Heart left ventricle (tissue), 16 donors: ENCODE measurements at regions not wholly inside any gene's neighbourhood (a gene's known extent, or its start where the extent isn't known, plus 50 kb on each side); places are given as distances from the start of the nearest gene placed in this dataset.

Experiments used
- ATAC-seq, 4 donors: fragments of 200-7000 bp; cut with Tn5 transposase; one replicate each; pipeline ENCODE4 v1.9.1; 2020 to 2022; ENCODE audit warnings: moderate library complexity in 4 of 4, mild to moderate bottlenecking in 3 of 4, moderate number of reproducible peaks in 1 of 4
- DNase-seq, 5 donors: peaks; one replicate each; pipeline ENCODE4 v3.0.0-alpha.2; 2020
- H3K27ac ChIP-seq, 12 donors: fragments of 200-600 bp; sonication (generic) in 4 of 12; one replicate each; pipeline versions ENCODE4 v1.5.0 to v1.8.0; 2016 to 2022; ENCODE audit warnings: mild to moderate bottlenecking in 2 of 12
- H3K27me3 ChIP-seq, 9 donors: fragments of 200-600 bp; sonication (generic) in 2 of 9; one replicate each; pipeline versions ENCODE4 v1.5.1 to v1.8.0; 2016 to 2022; ENCODE audit warnings: mild to moderate bottlenecking in 3 of 9
- H3K36me3 ChIP-seq, 9 donors: fragments of 200-600 bp; sonication (generic) in 2 of 9; one replicate each; pipeline versions ENCODE4 v1.5.0 to v1.8.0; 2018 to 2022; ENCODE audit warnings: mild to moderate bottlenecking in 2 of 9
- H3K4me1 ChIP-seq, 12 donors: fragments of 200-600 bp; sonication (generic) in 4 of 12; one replicate each; pipeline versions ENCODE4 v1.5.0 to v1.8.0; 2016 to 2022; ENCODE audit warnings: mild to moderate bottlenecking in 3 of 12
- H3K4me3 ChIP-seq, 12 donors: fragments of 200-600 bp; sonication (generic) in 4 of 12; one replicate each; pipeline versions ENCODE4 v1.5.0 to v1.8.0; 2017 to 2022; ENCODE audit warnings: mild to moderate bottlenecking in 9 of 12, moderate library complexity in 4 of 12
- H3K9me3 ChIP-seq, 12 donors: fragments of 200-600 bp; sonication (generic) in 4 of 12; one replicate each; pipeline versions ENCODE4 v1.5.0 to v1.8.0; 2016 to 2022; ENCODE audit warnings: mild to moderate bottlenecking in 1 of 12
- POLR2A ChIP-seq, 2 donors: fragments of 450-650 bp; IDR thresholded peaks; one replicate each; pipeline ENCODE4 v1.6.1; 2017; ENCODE audit warnings: antibody characterized with exemption in 2 of 2, mild to moderate bottlenecking in 2 of 2, moderate library complexity in 2 of 2
- WGBS, 4 donors: extraction: QIAGEN DNeasy Blood & Tissue Kit in 2 of 4; methylation state at CpG; one replicate each; pipeline versions ENCODE4 v1.1.5 to v1.1.7; 2013 to 2018; 5-methylcytosine and 5-hydroxymethylcytosine counted together
- intact Hi-C, 10 donors: fragments of 100-400 bp; cut with DNase I; formaldehyde crosslinking; loops; one replicate each; pipeline versions ENCODE4 v1.11.1 to v1.14.2; 2022
- TF ChIP-seq, protein P1 (sequence below), 12 donors: fragments of 200-600 bp; sonication (generic) in 4 of 12; IDR thresholded peaks; one replicate each; pipeline versions ENCODE4 v1.5.0 to v1.8.0; 2018 to 2022; ENCODE audit warnings: antibody characterized with exemption in 12 of 12, mild to moderate bottlenecking in 5 of 12
- donor health status: ischemic (EF 13 %, LVEDD 7.1; RV severe dilation, severe dysfunction).
- donor health status: healthy with polysubstance abuse.
- donor health status: DM: no; HTN: yes; CAD: no.
- donor health status: DM: no; HTN: no; CAD: no.
- donor health status: ischemic (EF 25% LVEDD 6.9; RV normal size, moderate dysfunction).
- donor health status: ischemic (EF 25% LVEDD 5.7; RV mildly dilated, moderate dysfunction).
- donor health status: healthy.
- donor health status: DM: yes; HTN: yes; CAD: no.
- donor health status: ischemic (EF 35%, LVEDD 5.7; RV mildly dilated, moderate dysfunction).
- donor health status: nonischemic (EF 11% LVEDD 7.7; RV severe dilation, severe dysfunction).
- donor health status: DM: yes; HTN: yes; CAD: no.
- donor health status: PGD.
- donor health status: ischemic (EF 29% LVEDD 5.4; RV normal size, mild dysfunction).
- donor health status: nonischemic (EF 23%, LVEDD 6.1; RV moderate dilation, normal function).

DNA sequence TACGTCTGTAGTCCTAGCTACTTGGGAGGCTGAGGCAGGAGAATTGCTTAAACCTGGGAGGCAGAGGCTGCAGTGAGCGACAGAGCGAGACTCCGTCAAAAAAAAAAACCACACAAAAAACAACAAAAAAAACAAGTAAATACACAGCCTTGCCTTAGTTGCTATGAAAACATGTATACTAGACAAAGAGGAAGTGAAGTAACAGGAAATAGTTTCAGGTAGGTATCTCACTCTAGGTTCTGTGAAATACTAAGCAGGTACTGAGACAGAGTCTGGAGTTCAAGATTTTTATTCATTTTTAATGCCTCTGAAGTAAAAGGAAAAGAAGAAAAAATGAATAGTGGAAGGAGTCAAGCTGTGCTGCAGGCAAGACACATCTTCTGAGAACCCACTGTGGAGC lies 687.9 kb upstream of the RGMB start:
- 91 to 96% (median 96%) methylated on average over 4 of the region's 4 CpGs for WGBS, 4 donors

DNA sequence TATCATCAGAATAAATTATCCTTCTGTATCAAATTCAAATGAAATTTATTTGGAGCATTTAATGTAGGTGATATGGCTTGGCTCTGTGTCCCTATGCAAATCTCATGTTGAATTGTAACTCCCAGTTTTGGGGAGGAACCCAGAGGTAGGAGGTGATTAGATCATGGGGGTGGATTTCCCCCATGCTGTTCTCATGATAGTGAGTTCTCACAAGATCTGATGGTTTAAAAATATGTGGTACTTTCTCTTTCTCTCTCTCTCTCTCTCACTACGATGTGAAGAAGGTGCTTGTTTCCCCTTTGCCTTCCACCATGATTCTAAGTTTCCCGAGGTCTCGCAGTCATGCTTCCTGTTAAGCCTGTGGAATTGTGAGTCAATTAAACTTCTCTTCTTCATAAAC lies 678.4 kb upstream of the RGMB start:
- 41 to 73% (median 64%) methylated on average over 3 of the region's 3 CpGs for WGBS, 4 donors
- TF ChIP-seq POLR2A (IDR thresholded peaks at IDR 0.05), result no peak
- TF ChIP-seq, protein P1, sequence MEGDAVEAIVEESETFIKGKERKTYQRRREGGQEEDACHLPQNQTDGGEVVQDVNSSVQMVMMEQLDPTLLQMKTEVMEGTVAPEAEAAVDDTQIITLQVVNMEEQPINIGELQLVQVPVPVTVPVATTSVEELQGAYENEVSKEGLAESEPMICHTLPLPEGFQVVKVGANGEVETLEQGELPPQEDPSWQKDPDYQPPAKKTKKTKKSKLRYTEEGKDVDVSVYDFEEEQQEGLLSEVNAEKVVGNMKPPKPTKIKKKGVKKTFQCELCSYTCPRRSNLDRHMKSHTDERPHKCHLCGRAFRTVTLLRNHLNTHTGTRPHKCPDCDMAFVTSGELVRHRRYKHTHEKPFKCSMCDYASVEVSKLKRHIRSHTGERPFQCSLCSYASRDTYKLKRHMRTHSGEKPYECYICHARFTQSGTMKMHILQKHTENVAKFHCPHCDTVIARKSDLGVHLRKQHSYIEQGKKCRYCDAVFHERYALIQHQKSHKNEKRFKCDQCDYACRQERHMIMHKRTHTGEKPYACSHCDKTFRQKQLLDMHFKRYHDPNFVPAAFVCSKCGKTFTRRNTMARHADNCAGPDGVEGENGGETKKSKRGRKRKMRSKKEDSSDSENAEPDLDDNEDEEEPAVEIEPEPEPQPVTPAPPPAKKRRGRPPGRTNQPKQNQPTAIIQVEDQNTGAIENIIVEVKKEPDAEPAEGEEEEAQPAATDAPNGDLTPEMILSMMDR (IDR thresholded peaks at IDR 0.05), result no peak

More for the DNA sequence above, 687.9 kb upstream of the RGMB start:
- Histone ChIP-seq H3K27ac (no peak overlapping the region), H3K9me3 (no peaks in the 10 kb centered on the region), H3K4me1 (no peaks in the 10 kb centered on the region), H3K27me3 (no peaks in the 10 kb centered on the region), H3K4me3 (no peak overlapping the region), H3K36me3 (no peaks in the 10 kb centered on the region)
- no peak for ATAC-seq
- no peak for TF ChIP-seq POLR2A (IDR thresholded peaks at IDR 0.05)
- TF ChIP-seq, protein P1 (IDR thresholded peaks at IDR 0.05), result no peak
- intact Hi-C loops, result no loop called here
- DNase-seq, result no peak

DNA sequence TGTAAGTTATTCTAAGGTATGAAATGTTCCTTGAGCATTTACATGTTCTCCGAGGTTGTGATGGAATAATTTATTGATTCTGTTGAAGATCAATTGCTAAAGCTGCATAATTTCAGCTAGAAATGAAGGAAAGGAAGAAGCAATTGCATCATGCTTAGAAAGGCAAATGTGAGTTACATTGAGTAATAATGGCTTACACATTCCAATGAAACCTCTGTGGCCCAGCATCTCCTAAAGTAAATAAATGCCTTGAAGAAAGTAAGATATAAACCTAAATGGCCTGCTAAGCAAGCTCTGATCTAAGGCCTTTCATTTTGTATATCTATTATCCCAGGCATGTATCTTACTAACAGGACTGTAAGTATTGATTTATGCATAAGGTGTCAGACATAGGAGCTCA lies 677.3 kb upstream of the RGMB start:
- Histone ChIP-seq H3K27ac (no peak overlapping the region), H3K27me3 (no peaks in the 10 kb centered on the region), H3K4me1 (no peaks in the 10 kb centered on the region), H3K36me3 (no peaks in the 10 kb centered on the region), H3K4me3 (no peak overlapping the region), H3K9me3 (peaks cover 0 to 5% (median 0%) of the 10 kb centered on the region in 12 donors)
- no peak for ATAC-seq
- TF ChIP-seq, protein P1 (IDR thresholded peaks at IDR 0.05), result no peak
- no peak for TF ChIP-seq POLR2A (IDR thresholded peaks at IDR 0.05)
- intact Hi-C loops, result no loop called here
- 71 to 86% (median 82%) methylated on average over 1 of the region's 1 CpG for WGBS, 4 donors
- DNase-seq, result no peak

More for the DNA sequence above, 678.4 kb upstream of the RGMB start:
- Histone ChIP-seq H3K4me1 (no peaks in the 10 kb centered on the region), H3K4me3 (no peak overlapping the region), H3K9me3 (peaks cover 0 to 5% (median 0%) of the 10 kb centered on the region in 12 donors), H3K27me3 (no peaks in the 10 kb centered on the region), H3K27ac (no peak overlapping the region), H3K36me3 (no peaks in the 10 kb centered on the region)
- ATAC-seq, result no peak
- no peak for DNase-seq
- intact Hi-C loops, result no loop called here

DNA sequence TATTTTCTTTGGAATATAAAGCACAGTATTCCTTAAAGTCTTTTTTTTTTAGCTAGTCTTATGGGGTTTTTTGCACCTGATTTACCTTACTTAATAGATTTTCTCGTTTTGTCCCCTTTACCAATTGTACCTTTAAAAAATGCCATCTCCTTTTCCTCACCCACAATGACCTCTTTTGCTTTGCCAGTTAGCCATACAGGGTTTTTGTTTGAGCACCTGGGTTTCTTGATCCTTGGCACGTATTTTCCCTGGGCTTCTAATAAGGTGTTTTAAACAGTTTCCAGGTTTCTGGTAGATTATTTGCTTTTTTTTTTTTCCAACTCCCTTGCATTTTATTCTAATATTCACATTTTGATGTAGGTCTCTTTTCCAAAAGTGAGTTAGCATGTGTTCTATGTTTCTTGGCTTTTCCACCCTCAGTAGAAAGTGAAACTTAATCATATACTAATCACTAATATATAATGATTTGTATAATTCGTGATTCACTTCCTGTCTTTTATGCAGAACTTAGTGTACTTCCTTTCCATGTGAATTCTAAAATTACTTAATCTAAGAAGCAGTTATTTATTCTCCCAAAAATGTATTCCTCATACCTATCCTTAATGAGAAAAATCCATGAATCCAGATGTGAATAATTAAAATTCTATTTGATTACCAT lies 673.9 kb upstream of the RGMB start:
- ATAC-seq, result no peak
- H3K9me3 ChIP-seq, result peaks cover 0 to 5% (median 0%) of the 10 kb centered on the region in 12 donors
- 54 to 61% (median 56%) methylated on average over 3 of the region's 3 CpGs for WGBS, 4 donors

DNA sequence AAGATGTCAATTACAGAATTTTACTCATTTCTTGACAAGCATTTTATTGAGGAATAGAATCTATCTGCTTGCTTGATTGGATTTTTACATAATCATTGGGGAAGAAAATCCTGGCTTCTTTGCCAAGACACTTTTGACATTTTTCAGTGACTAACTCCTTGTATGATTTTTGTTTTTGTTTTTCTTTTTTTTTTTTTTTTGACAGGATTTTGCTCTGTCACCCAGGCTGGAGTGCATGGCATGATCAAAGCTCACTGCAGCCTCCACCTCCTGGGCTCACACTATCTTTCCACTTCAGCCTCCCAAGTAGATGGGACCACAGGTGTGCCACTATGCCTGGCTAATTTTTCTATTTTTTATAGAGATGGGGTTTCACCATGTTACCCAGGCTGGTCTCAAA lies 672.3 kb upstream of the RGMB start:
- intact Hi-C loops, result no loop called here
- no peak for ATAC-seq
- no peaks in the 10 kb centered on the region for H3K36me3 ChIP-seq
- TF ChIP-seq POLR2A (IDR thresholded peaks at IDR 0.05), result no peak
- TF ChIP-seq, protein P1 (IDR thresholded peaks at IDR 0.05), result no peak
- H3K4me1 ChIP-seq, result no peaks in the 10 kb centered on the region
- H3K9me3 ChIP-seq, result peaks cover 0 to 5% (median 0%) of the 10 kb centered on the region in 12 donors
- no peak for DNase-seq
- no peaks in the 10 kb centered on the region for H3K27me3 ChIP-seq
- H3K27ac ChIP-seq, result no peak overlapping the region
- H3K4me3 ChIP-seq, result no peak overlapping the region

More for the DNA sequence above, 673.9 kb upstream of the RGMB start:
- Histone ChIP-seq H3K4me1 (no peaks in the 10 kb centered on the region), H3K27ac (no peak overlapping the region), H3K4me3 (no peak overlapping the region), H3K36me3 (no peaks in the 10 kb centered on the region), H3K27me3 (no peaks in the 10 kb centered on the region)
- intact Hi-C loops, result no loop called here
- DNase-seq, result no peak
- no peak for TF ChIP-seq POLR2A (IDR thresholded peaks at IDR 0.05)
